Gastrocnemius medialis (tissue), 4 donors: ENCODE measurements at regions not wholly inside any gene's neighbourhood (a gene's known extent, or its start where the extent isn't known, plus 50 kb on each side); places are given as distances from the start of the nearest gene placed in this dataset.

Experiments
- POLR2A ChIP-seq, 2 donors: fragments of 450-650 bp; IDR thresholded peaks; one replicate each; pipeline ENCODE4 v1.6.1; 2017; ENCODE audit warnings: antibody characterized with exemption in 2 of 2, mild to moderate bottlenecking in 2 of 2, moderate library complexity in 2 of 2
- TF ChIP-seq, protein P1 (sequence below), 5 experiments: fragments of 450-650 bp in 3 of 5; fragments of 200-600 bp in 2 of 5; sonication (generic) in 2 of 5; IDR thresholded peaks in 4 of 5; conservative IDR thresholded peaks in 1 of 5; 1 replicate in 4 of 5; 2 replicates in 1 of 5; pipeline ENCODE4 v1.5.1; 2016 to 2019; ENCODE audit warnings: antibody characterized with exemption in 5 of 5, mild to moderate bottlenecking in 3 of 5, moderate library complexity in 3 of 5

DNA sequence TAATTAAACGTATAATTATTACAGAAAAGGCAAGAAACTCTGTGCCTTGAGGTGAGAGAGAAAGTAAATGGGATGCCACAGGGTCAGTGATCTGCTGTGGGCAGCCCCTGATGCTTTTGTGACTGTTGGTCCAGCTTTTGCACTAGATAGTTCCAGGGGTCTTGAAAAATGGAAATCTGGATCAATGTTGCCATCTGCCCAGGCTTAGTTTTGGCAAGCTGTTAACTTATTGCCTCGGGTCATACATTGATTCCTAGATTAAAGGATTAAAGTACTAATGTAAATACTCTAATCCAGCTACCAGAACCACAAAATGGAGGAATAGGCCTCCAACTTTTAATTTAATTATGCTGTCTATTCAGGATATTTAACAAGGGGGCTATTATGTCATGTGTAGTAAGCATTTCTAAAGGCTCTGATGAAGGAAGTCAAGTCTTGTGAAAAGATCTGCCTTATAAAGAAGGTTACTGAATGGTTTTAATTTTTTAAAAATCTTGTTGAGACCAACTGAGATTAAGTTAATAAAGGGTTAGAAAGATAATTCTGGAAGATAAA is 376.0 kb upstream of the HS3ST5 start:
- TF ChIP-seq POLR2A (IDR thresholded peaks at IDR 0.05): no peak
- TF ChIP-seq, protein P1, sequence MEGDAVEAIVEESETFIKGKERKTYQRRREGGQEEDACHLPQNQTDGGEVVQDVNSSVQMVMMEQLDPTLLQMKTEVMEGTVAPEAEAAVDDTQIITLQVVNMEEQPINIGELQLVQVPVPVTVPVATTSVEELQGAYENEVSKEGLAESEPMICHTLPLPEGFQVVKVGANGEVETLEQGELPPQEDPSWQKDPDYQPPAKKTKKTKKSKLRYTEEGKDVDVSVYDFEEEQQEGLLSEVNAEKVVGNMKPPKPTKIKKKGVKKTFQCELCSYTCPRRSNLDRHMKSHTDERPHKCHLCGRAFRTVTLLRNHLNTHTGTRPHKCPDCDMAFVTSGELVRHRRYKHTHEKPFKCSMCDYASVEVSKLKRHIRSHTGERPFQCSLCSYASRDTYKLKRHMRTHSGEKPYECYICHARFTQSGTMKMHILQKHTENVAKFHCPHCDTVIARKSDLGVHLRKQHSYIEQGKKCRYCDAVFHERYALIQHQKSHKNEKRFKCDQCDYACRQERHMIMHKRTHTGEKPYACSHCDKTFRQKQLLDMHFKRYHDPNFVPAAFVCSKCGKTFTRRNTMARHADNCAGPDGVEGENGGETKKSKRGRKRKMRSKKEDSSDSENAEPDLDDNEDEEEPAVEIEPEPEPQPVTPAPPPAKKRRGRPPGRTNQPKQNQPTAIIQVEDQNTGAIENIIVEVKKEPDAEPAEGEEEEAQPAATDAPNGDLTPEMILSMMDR (IDR thresholded peaks at IDR 0.05 in 4 of 5, conservative IDR thresholded peaks at IDR 0.05 in 1 of 5): no peak
